Esophagus muscularis mucosa (tissue), 3 donors: ENCODE measurements at regions not wholly inside any gene's neighbourhood (a gene's known extent, or its start where the extent isn't known, plus 50 kb on each side); places are given as distances from the start of the nearest gene placed in this dataset.
"Not testable (repeated sequence)": the region's sequence is repeated elsewhere in the genome, so short reads cannot be mapped to it uniquely, and the experiment has no call there.

Experiments
- POLR2A ChIP-seq: fragments of 450-650 bp; IDR thresholded peaks from one replicate; pipeline ENCODE4 v1.6.1; 2017; ENCODE audit warnings: antibody characterized with exemption, moderate library complexity, mild to moderate bottlenecking, low read depth
- POLR2AphosphoS5 ChIP-seq, 2 donors: sonication (generic); formaldehyde crosslinking; IDR thresholded peaks; one replicate each; pipeline ENCODE4 v1.6.1; 2017; ENCODE audit warnings: antibody characterized with exemption in 2 of 2
- TF ChIP-seq, protein P1 (sequence below), 3 experiments: fragments of 200-600 bp in 2 of 3; fragments of 450-650 bp in 1 of 3; sonication (generic) in 2 of 3; IDR thresholded peaks; one replicate each; pipeline ENCODE4 v1.5.1; 2017 to 2019; ENCODE audit warnings: antibody characterized with exemption in 3 of 3, mild to moderate bottlenecking in 2 of 3, moderate library complexity in 1 of 3

DNA sequence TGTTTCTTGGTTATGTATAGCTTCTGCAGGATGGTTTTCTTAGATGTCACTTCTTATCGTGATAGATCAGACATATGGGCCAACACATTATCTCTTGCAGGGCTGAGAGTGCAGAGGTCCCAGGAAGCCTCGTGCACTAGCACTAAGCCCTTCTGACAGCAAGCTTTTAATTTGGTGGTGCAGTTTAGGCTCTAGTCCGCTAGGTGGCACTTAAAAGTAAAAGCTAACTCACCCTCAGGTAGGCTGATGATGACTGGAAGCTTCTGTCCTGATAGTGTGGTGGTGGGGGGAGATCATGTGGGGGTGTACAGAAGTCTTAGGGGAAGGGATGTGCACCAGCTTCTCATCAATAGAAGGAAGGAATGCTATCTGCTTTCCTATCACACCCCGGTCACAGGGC is 142.0 kb downstream of the SPIN4 start:
- TF ChIP-seq POLR2A; POLR2AphosphoS5 (IDR thresholded peaks at IDR 0.05): not testable (repeated sequence)
- TF ChIP-seq, protein P1, sequence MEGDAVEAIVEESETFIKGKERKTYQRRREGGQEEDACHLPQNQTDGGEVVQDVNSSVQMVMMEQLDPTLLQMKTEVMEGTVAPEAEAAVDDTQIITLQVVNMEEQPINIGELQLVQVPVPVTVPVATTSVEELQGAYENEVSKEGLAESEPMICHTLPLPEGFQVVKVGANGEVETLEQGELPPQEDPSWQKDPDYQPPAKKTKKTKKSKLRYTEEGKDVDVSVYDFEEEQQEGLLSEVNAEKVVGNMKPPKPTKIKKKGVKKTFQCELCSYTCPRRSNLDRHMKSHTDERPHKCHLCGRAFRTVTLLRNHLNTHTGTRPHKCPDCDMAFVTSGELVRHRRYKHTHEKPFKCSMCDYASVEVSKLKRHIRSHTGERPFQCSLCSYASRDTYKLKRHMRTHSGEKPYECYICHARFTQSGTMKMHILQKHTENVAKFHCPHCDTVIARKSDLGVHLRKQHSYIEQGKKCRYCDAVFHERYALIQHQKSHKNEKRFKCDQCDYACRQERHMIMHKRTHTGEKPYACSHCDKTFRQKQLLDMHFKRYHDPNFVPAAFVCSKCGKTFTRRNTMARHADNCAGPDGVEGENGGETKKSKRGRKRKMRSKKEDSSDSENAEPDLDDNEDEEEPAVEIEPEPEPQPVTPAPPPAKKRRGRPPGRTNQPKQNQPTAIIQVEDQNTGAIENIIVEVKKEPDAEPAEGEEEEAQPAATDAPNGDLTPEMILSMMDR (IDR thresholded peaks at IDR 0.05), result not testable (repeated sequence)
